ENCODE measurements at regions not wholly inside any gene's neighbourhood (a gene's known extent, or its start where the extent isn't known, plus 50 kb on each side); places are given as distances from the start of the nearest gene placed in this dataset.

GRCh38 chr2:4445821-4446220 lies 742.4 kb downstream of the DCDC2C start:
- Mint-ChIP-seq H3K4me1 (no peaks in the 10 kb centered on the region), H3K9me3 (peaks cover 3 to 14% (median 6%) of the 10 kb centered on the region in 8 donors), H3K36me3 (no peaks in the 10 kb centered on the region), H3K27me3 (no peaks in the 10 kb centered on the region), H3K27ac (no peak overlapping the region), H3K4me3 (no peak overlapping the region)
- ChIA-PET POLR2A (ENCODE audit: partially characterized antibody) (no interaction called here), CTCF (ENCODE audit: partially characterized antibody) (no interaction called here)
- no peak overlapping the region for H3K4me3 ChIP-seq (ENCODE audit: low read length in 2 of 2)
- no peaks in the 10 kb centered on the region for H3K27me3 ChIP-seq (ENCODE audit: insufficient read depth, low read length)
- H3K36me3 ChIP-seq (ENCODE audit: insufficient read depth, low read length), result no peaks in the 10 kb centered on the region
- DNase-seq, result no peak
- intact Hi-C loops (cut with micrococcal nuclease), result no loop called here
- H3K9me3 ChIP-seq (ENCODE audit: control insufficient read depth in 1 of 2, low read length in 2 of 2), result no peaks in the 10 kb centered on the region
- no peak overlapping the region for H3K27ac ChIP-seq (ENCODE audit: low read depth, low read length)
- H3K4me1 ChIP-seq (ENCODE audit: insufficient read depth, low read length), result no peaks in the 10 kb centered on the region

- intact Hi-C loops (cut with micrococcal nuclease), result no loop called here
- Mint-ChIP-seq H3K27me3 (no peaks in the 10 kb centered on the region), H3K27ac (no peak overlapping the region), H3K36me3 (no peaks in the 10 kb centered on the region), H3K4me3 (no peak overlapping the region), H3K4me1 (no peaks in the 10 kb centered on the region), H3K9me3 (peaks cover 0 to 28% (median 11%) of the 10 kb centered on the region in 8 donors)
- Histone ChIP-seq H3K27me3 (ENCODE audit: insufficient read depth, low read length) (no peaks in the 10 kb centered on the region), H3K27ac (ENCODE audit: low read depth, low read length) (no peak overlapping the region), H3K36me3 (ENCODE audit: insufficient read depth, low read length) (no peaks in the 10 kb centered on the region), H3K4me3 (ENCODE audit: low read length in 2 of 2) (no peak overlapping the region), H3K9me3 (ENCODE audit: control insufficient read depth in 1 of 2, low read length in 2 of 2) (no peaks in the 10 kb centered on the region), H3K4me1 (ENCODE audit: insufficient read depth, low read length) (no peaks in the 10 kb centered on the region)
- ChIA-PET CTCF (ENCODE audit: partially characterized antibody) (no interaction called here), POLR2A (ENCODE audit: partially characterized antibody) (no interaction called here)
- no peak for DNase-seq
These were observed 751.5 kb downstream of the DCDC2C start for GRCh38 chr2:4454907-4455306.

- Histone ChIP-seq H3K4me1 (ENCODE audit: insufficient read depth, low read length) (no peaks in the 10 kb centered on the region), H3K27me3 (ENCODE audit: insufficient read depth, low read length) (no peaks in the 10 kb centered on the region), H3K36me3 (ENCODE audit: insufficient read depth, low read length) (no peaks in the 10 kb centered on the region), H3K27ac (ENCODE audit: low read depth, low read length) (no peak overlapping the region), H3K4me3 (ENCODE audit: low read length in 2 of 2) (no peak overlapping the region), H3K9me3 (ENCODE audit: control insufficient read depth in 1 of 2, low read length in 2 of 2) (no peaks in the 10 kb centered on the region)
- no peaks in the 10 kb centered on the region for H3K27me3 Mint-ChIP-seq
- CTCF ChIA-PET (ENCODE audit: partially characterized antibody), result no interaction called here
- H3K36me3 Mint-ChIP-seq, result no peaks in the 10 kb centered on the region
- DNase-seq, result no peak
- no peaks in the 10 kb centered on the region for H3K4me1 Mint-ChIP-seq
- peaks cover 0 to 28% (median 11%) of the 10 kb centered on the region in 8 donors for H3K9me3 Mint-ChIP-seq
- intact Hi-C loops (cut with micrococcal nuclease), result no loop called here
- H3K27ac Mint-ChIP-seq, result no peak overlapping the region
- POLR2A ChIA-PET (ENCODE audit: partially characterized antibody), result no interaction called here
- no peak overlapping the region for H3K4me3 Mint-ChIP-seq
These were observed 752.2 kb downstream of the DCDC2C start for GRCh38 chr2:4455486-4456155.

- CTCF ChIA-PET (ENCODE audit: partially characterized antibody), result no interaction called here
- Histone ChIP-seq H3K27ac (ENCODE audit: low read depth, low read length) (no peak overlapping the region), H3K4me3 (ENCODE audit: low read length in 2 of 2) (no peak overlapping the region), H3K4me1 (ENCODE audit: insufficient read depth, low read length) (no peaks in the 10 kb centered on the region), H3K36me3 (ENCODE audit: insufficient read depth, low read length) (no peaks in the 10 kb centered on the region), H3K27me3 (ENCODE audit: insufficient read depth, low read length) (no peaks in the 10 kb centered on the region), H3K9me3 (ENCODE audit: control insufficient read depth in 1 of 2, low read length in 2 of 2) (no peaks in the 10 kb centered on the region)
- Mint-ChIP-seq H3K27ac (no peak overlapping the region), H3K4me1 (no peaks in the 10 kb centered on the region), H3K27me3 (peaks cover 0 to 2% of the 10 kb centered on the region in 2 donors), H3K4me3 (no peak overlapping the region), H3K36me3 (no peaks in the 10 kb centered on the region), H3K9me3 (peaks cover 4 to 15% (median 7%) of the 10 kb centered on the region in 8 donors)
- DNase-seq, result no peak
- intact Hi-C loops (cut with micrococcal nuclease), result no loop called here
- POLR2A ChIA-PET (ENCODE audit: partially characterized antibody), result no interaction called here
These were observed 761.4 kb downstream of the DCDC2C start for GRCh38 chr2:4464634-4465266.

GRCh38 chr2:4465671-4466070 lies 762.3 kb downstream of the DCDC2C start:
- no peak overlapping the region for H3K4me3 Mint-ChIP-seq
- no peak overlapping the region for H3K27ac ChIP-seq (ENCODE audit: low read depth, low read length)
- no peaks in the 10 kb centered on the region for H3K9me3 ChIP-seq (ENCODE audit: control insufficient read depth in 1 of 2, low read length in 2 of 2)
- no peaks in the 10 kb centered on the region for H3K36me3 Mint-ChIP-seq
- H3K36me3 ChIP-seq (ENCODE audit: insufficient read depth, low read length), result no peaks in the 10 kb centered on the region
- no peaks in the 10 kb centered on the region for H3K4me1 ChIP-seq (ENCODE audit: insufficient read depth, low read length)
- no peaks in the 10 kb centered on the region for H3K27me3 ChIP-seq (ENCODE audit: insufficient read depth, low read length)
- ChIA-PET CTCF (ENCODE audit: partially characterized antibody) (no interaction called here), POLR2A (ENCODE audit: partially characterized antibody) (no interaction called here)
- no peak overlapping the region for H3K27ac Mint-ChIP-seq
- H3K27me3 Mint-ChIP-seq, result peaks cover 0 to 2% of the 10 kb centered on the region in 2 donors
- H3K4me1 Mint-ChIP-seq, result no peaks in the 10 kb centered on the region
- intact Hi-C loops (cut with micrococcal nuclease), result no loop called here
- peaks cover 4 to 17% (median 8%) of the 10 kb centered on the region in 8 donors for H3K9me3 Mint-ChIP-seq
- no peak overlapping the region for H3K4me3 ChIP-seq (ENCODE audit: low read length in 2 of 2)
- DNase-seq, result no peak

- no peak overlapping the region for H3K27ac Mint-ChIP-seq
- H3K4me1 ChIP-seq (ENCODE audit: insufficient read depth, low read length), result no peaks in the 10 kb centered on the region
- H3K27ac ChIP-seq (ENCODE audit: low read depth, low read length), result no peak overlapping the region
- no peaks in the 10 kb centered on the region for H3K27me3 ChIP-seq (ENCODE audit: insufficient read depth, low read length)
- intact Hi-C loops (cut with micrococcal nuclease), result no loop called here
- CTCF ChIA-PET (ENCODE audit: partially characterized antibody), result no interaction called here
- no peaks in the 10 kb centered on the region for H3K36me3 ChIP-seq (ENCODE audit: insufficient read depth, low read length)
- peaks cover 3 to 20% (median 7%) of the 10 kb centered on the region in 8 donors for H3K9me3 Mint-ChIP-seq
- H3K4me3 Mint-ChIP-seq, result no peak overlapping the region
- no peaks in the 10 kb centered on the region for H3K9me3 ChIP-seq (ENCODE audit: control insufficient read depth in 1 of 2, low read length in 2 of 2)
- no peak for DNase-seq
- H3K4me3 ChIP-seq (ENCODE audit: low read length in 2 of 2), result no peak overlapping the region
- no peaks in the 10 kb centered on the region for H3K27me3 Mint-ChIP-seq
- H3K4me1 Mint-ChIP-seq, result no peaks in the 10 kb centered on the region
- POLR2A ChIA-PET (ENCODE audit: partially characterized antibody), result no interaction called here
- H3K36me3 Mint-ChIP-seq, result no peaks in the 10 kb centered on the region
These were observed 772.2 kb downstream of the DCDC2C start for GRCh38 chr2:4475618-4476017.

- H3K27me3 ChIP-seq (ENCODE audit: insufficient read depth, low read length), result no peaks in the 10 kb centered on the region
- H3K36me3 ChIP-seq (ENCODE audit: insufficient read depth, low read length), result no peaks in the 10 kb centered on the region
- no peak overlapping the region for H3K27ac ChIP-seq (ENCODE audit: low read depth, low read length)
- H3K4me3 ChIP-seq (ENCODE audit: low read length in 2 of 2), result no peak overlapping the region
- intact Hi-C loops (cut with micrococcal nuclease), result no loop called here
- no peak overlapping the region for H3K27ac Mint-ChIP-seq
- H3K9me3 Mint-ChIP-seq, result peaks cover 4 to 24% (median 13%) of the 10 kb centered on the region in 8 donors
- H3K4me3 Mint-ChIP-seq, result no peak overlapping the region
- POLR2A ChIA-PET (ENCODE audit: partially characterized antibody), result no interaction called here
- H3K27me3 Mint-ChIP-seq, result no peaks in the 10 kb centered on the region
- no peaks in the 10 kb centered on the region for H3K4me1 Mint-ChIP-seq
- no peaks in the 10 kb centered on the region for H3K36me3 Mint-ChIP-seq
- DNase-seq, result no peak
- CTCF ChIA-PET (ENCODE audit: partially characterized antibody), result no interaction called here
- H3K9me3 ChIP-seq (ENCODE audit: control insufficient read depth in 1 of 2, low read length in 2 of 2), result peaks cover 0 to 3% of the 10 kb centered on the region in 2 donors
- no peaks in the 10 kb centered on the region for H3K4me1 ChIP-seq (ENCODE audit: insufficient read depth, low read length)
These were observed 779.7 kb downstream of the DCDC2C start for GRCh38 chr2:4483050-4483449.

Data from CD4-positive, alpha-beta memory T cell (primary cell).